H1 (cell line): ENCODE measurements at regions not wholly inside any gene's neighbourhood (a gene's known extent, or its start where the extent isn't known, plus 50 kb on each side); places are given as distances from the start of the nearest gene placed in this dataset.
"Not testable (repeated sequence)": the region's sequence is repeated elsewhere in the genome, so short reads cannot be mapped to it uniquely, and the experiment has no call there.

Experiments
- CTCF ChIA-PET: fragments of 300-600 bp; sonication (Branson Sonifier 250); formaldehyde crosslinking; loops from one replicate; lab custom pipeline; 2021; ENCODE audit not compliant: partially characterized antibody; lab: Charles Lee
- POLR2A ChIA-PET: fragments of 300-600 bp; sonication (Branson Sonifier 250); formaldehyde crosslinking; loops from one replicate; lab custom pipeline; 2021; ENCODE audit warnings: inconsistent platforms; ENCODE audit not compliant: partially characterized antibody; lab: Charles Lee
- DNase-seq, 2 experiments: peaks; one replicate each; pipeline versions ENCODE4 v3.0.0 to v3.0.0-alpha.2; 2010 to 2022; ENCODE audit warnings: low spot score in 2 of 2, low read depth in 1 of 2, mixed read lengths in 1 of 2
- FAIRE-seq: peaks from 2 replicates; lab custom pipeline; 2011; peaks lifted over from hg19 to GRCh38; lab: Jason Lieb, UNC
- H2AFZ ChIP-seq: 2 replicates; pipeline ENCODE4 v1.8.1; 2012; ENCODE audit warnings: low read length, inconsistent platforms
- H2AK5ac ChIP-seq: 2 replicates; pipeline ENCODE4 v1.6.1; 2013; ENCODE audit warnings: low read depth, low read length
- H2BK120ac ChIP-seq: replicated peaks from 2 replicates; pipeline ENCODE3; 2013; ENCODE audit warnings: low read depth, low read length, inconsistent platforms
- H2BK12ac ChIP-seq: 2 replicates; pipeline ENCODE4 v1.6.1; 2013; ENCODE audit warnings: low read depth, low read length
- H2BK15ac ChIP-seq: 2 replicates; pipeline ENCODE4 v1.6.1; 2013; ENCODE audit warnings: low read length
- H2BK20ac ChIP-seq: 2 replicates; pipeline ENCODE4 v1.6.1; 2013; ENCODE audit warnings: low read length
- H2BK5ac ChIP-seq: 2 replicates; pipeline ENCODE4 v1.6.1; 2013; ENCODE audit warnings: low read depth, low read length
- H3K14ac ChIP-seq: 2 replicates; pipeline ENCODE4 v1.6.1; 2013; ENCODE audit warnings: inconsistent platforms; ENCODE audit not compliant: insufficient read length
- H3K18ac ChIP-seq: 2 replicates; pipeline ENCODE4 v1.6.1; 2013; ENCODE audit warnings: low read length; ENCODE audit errors: extremely low read depth
- H3K23ac ChIP-seq: 2 replicates; pipeline ENCODE4 v1.6.1; 2013; ENCODE audit warnings: inconsistent platforms; ENCODE audit not compliant: insufficient read length
- H3K23me2 ChIP-seq: 2 replicates; pipeline ENCODE4 v1.6.1; 2013; ENCODE audit warnings: low read depth, low read length
- H3K27ac ChIP-seq: 2 replicates; pipeline ENCODE4 v1.6.1; 2011; ENCODE audit warnings: low read depth, low read length, inconsistent platforms
- H3K27me3 ChIP-seq, 4 experiments: replicated peaks in 1 of 4; 1 replicate in 1 of 4; 2 replicates in 3 of 4; pipeline versions ENCODE4 v1.6.1 to v1.8.1; 2011 to 2013; ENCODE audit warnings: low read length in 3 of 4, mild to moderate bottlenecking in 3 of 4, inconsistent platforms in 2 of 4, mixed read lengths in 2 of 4, moderate library complexity in 1 of 4; ENCODE audit not compliant: control insufficient read depth in 3 of 4, insufficient read depth in 3 of 4; ENCODE audit errors: extremely low read depth in 1 of 4
- H3K36me3 ChIP-seq, 4 experiments: 2 replicates each; pipeline versions ENCODE4 v1.6.1 to v1.8.1; 2011 to 2013; ENCODE audit warnings: mild to moderate bottlenecking in 4 of 4, low read length in 3 of 4, moderate library complexity in 2 of 4, control low read depth in 1 of 4, inconsistent platforms in 1 of 4; ENCODE audit not compliant: insufficient read depth in 4 of 4, control insufficient read depth in 2 of 4
- H3K4ac ChIP-seq: replicated peaks from 2 replicates; pipeline ENCODE3; 2013; ENCODE audit warnings: low read length, low read depth, mixed read lengths, inconsistent platforms; ENCODE audit not compliant: insufficient read length
- H3K4me1 ChIP-seq, 4 experiments: replicated peaks in 1 of 4; 1 replicate in 1 of 4; 2 replicates in 3 of 4; pipeline versions ENCODE4 v1.6.1 to v1.8.1; 2011 to 2013; ENCODE audit warnings: low read length in 3 of 4, inconsistent platforms in 2 of 4, mixed read lengths in 1 of 4; ENCODE audit not compliant: insufficient read depth in 4 of 4, control insufficient read depth in 3 of 4
- H3K4me2 ChIP-seq, 2 experiments: 2 replicates each; pipeline versions ENCODE4 v1.6.1 to v1.8.1; 2011 to 2013; ENCODE audit warnings: low read depth in 2 of 2, low read length in 2 of 2, control low read depth in 1 of 2, inconsistent platforms in 1 of 2, mild to moderate bottlenecking in 1 of 2; ENCODE audit not compliant: insufficient read depth in 1 of 2
- H3K4me3 ChIP-seq, 4 experiments: fragments of 200-600, 300-600 bp in 1 of 4; sonication (generic), shearing (Covaris generic), sonication (Bioruptor Twin) in 1 of 4; 2 replicates each; pipeline versions ENCODE4 v1.5.1 to v1.8.1; 2011 to 2016; ENCODE audit warnings: low read length in 4 of 4, low read depth in 3 of 4, control low read depth in 2 of 4, inconsistent platforms in 2 of 4, mild to moderate bottlenecking in 2 of 4, mixed read lengths in 1 of 4, moderate library complexity in 1 of 4; ENCODE audit not compliant: insufficient read depth in 2 of 4; ENCODE audit errors: extremely low read depth in 1 of 4
- H3K56ac ChIP-seq: replicated peaks from 2 replicates; pipeline ENCODE3; 2013; ENCODE audit warnings: low read depth, mild to moderate bottlenecking, mixed read lengths, low read length, inconsistent platforms; ENCODE audit not compliant: insufficient read length
- H3K79me1 ChIP-seq: 2 replicates; pipeline ENCODE4 v1.6.1; 2013; ENCODE audit warnings: low read depth, low read length, control low read depth
- H3K79me2 ChIP-seq, 2 experiments: 2 replicates each; pipeline versions ENCODE4 v1.6.1 to v1.8.1; 2012 to 2013; ENCODE audit warnings: low read length in 2 of 2, mild to moderate bottlenecking in 2 of 2, inconsistent platforms in 1 of 2; ENCODE audit not compliant: insufficient read depth in 2 of 2, control insufficient read depth in 1 of 2
- H3K9ac ChIP-seq, 4 experiments: replicated peaks in 1 of 4; 1 replicate in 1 of 4; 2 replicates in 3 of 4; pipeline versions ENCODE4 v1.6.1 to v1.8.1; 2011 to 2013; ENCODE audit warnings: low read depth in 3 of 4, low read length in 3 of 4, control low read depth in 2 of 4, mild to moderate bottlenecking in 2 of 4, moderate library complexity in 2 of 4, inconsistent platforms in 1 of 4; ENCODE audit errors: extremely low read depth in 1 of 4
- H3K9me3 ChIP-seq, 2 experiments: 2 replicates each; pipeline versions ENCODE4 v1.6.1 to v1.8.1; 2012 to 2013; ENCODE audit warnings: mild to moderate bottlenecking in 2 of 2, moderate library complexity in 2 of 2, control low read depth in 1 of 2, inconsistent platforms in 1 of 2, low read depth in 1 of 2, low read length in 1 of 2, mixed read lengths in 1 of 2; ENCODE audit not compliant: insufficient read depth in 2 of 2
- H4K20me1 ChIP-seq, 2 experiments: replicated peaks in 1 of 2; 2 replicates each; pipeline versions ENCODE3 to v1.8.1; 2011 to 2013; ENCODE audit warnings: inconsistent platforms in 2 of 2, low read length in 2 of 2, mild to moderate bottlenecking in 1 of 2; ENCODE audit not compliant: insufficient read depth in 2 of 2, control insufficient read depth in 1 of 2
- H4K5ac ChIP-seq: 2 replicates; pipeline ENCODE4 v1.6.1; 2013; ENCODE audit warnings: low read length, low read depth, mixed read lengths, inconsistent platforms; ENCODE audit not compliant: insufficient read length
- H4K8ac ChIP-seq: 2 replicates; pipeline ENCODE4 v1.8.0; 2013; ENCODE audit warnings: mild to moderate bottlenecking, moderate library complexity, low read length, inconsistent platforms; ENCODE audit not compliant: insufficient read depth; ENCODE audit errors: extremely low read depth
- H4K91ac ChIP-seq: replicated peaks from 2 replicates; pipeline ENCODE3; 2013; ENCODE audit warnings: low read length, mixed read lengths, inconsistent platforms; ENCODE audit not compliant: insufficient read length
- WGBS, 2 experiments: shearing (Covaris generic) in 1 of 2; methylation state at CpG; one replicate each; pipeline versions ENCODE4 v1.1.6 to v1.1.7; 2013 to 2015; ENCODE audit warnings: low lambda C conversion rate in 2 of 2, mixed read lengths in 2 of 2, inconsistent platforms in 1 of 2, low coverage in 1 of 2, missing lambda C conversion rate in 1 of 2; ENCODE audit not compliant: insufficient replicate concordance in 2 of 2, insufficient coverage in 1 of 2, insufficient read length in 1 of 2; ENCODE audit errors: extremely low coverage in 1 of 2, missing lambda C conversion rate in 1 of 2; 5-methylcytosine and 5-hydroxymethylcytosine counted together

DNA sequence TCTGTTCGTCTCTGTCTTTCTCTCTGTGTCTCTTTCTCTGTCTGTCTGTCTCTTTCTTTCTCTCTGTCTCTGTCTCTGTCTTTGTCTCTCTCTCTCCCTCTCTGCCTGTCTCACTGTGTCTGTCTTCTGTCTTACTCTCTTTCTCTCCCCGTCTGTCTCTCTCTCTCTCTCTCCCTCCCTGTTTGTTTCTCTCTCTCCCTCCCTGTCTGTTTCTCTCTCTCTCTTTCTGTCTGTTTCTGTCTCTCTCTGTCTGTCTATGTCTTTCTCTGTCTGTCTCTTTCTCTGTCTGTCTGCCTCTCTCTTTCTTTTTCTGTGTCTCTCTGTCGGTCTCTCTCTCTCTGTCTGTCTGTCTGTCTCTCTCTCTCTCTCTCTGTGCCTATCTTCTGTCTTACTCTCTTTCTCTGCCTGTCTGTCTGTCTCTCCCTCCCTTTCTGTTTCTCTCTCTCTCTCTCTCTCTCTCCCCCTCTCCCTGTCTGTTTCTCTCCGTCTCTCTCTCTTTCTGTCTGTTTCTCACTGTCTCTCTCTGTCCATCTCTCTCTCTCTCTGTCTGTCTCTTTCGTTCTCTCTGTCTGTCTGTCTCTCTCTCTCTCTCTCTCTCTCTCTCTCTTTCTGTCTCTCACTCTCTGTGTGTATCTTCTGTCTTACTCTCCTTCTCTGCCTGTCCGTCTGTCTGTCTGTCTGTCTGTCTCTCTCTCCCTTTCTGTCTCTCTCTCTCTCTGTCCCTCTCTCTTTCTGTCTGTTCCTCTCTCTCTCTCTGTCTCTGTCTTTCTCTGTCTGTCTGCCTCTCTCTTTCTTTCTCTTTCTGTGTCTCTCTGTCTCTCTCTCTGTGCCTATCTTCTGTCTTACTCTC is 2065.9 kb upstream of the TPTE start:
- FAIRE-seq, POLR2A ChIA-PET, H3K27ac ChIP-seq: not testable (repeated sequence)

More for the DNA sequence above, 2065.9 kb upstream of the TPTE start:
- H4K8ac ChIP-seq, H4K20me1 ChIP-seq, H3K27me3 ChIP-seq, DNase-seq, H3K4me1 ChIP-seq, H3K18ac ChIP-seq, H2BK12ac ChIP-seq, H3K23me2 ChIP-seq, H3K36me3 ChIP-seq, H3K23ac ChIP-seq, H3K79me1 ChIP-seq, H3K4me2 ChIP-seq, H3K4me3 ChIP-seq, H3K4ac ChIP-seq, H3K9me3 ChIP-seq, H4K5ac ChIP-seq, H2BK15ac ChIP-seq, CTCF ChIA-PET, H2BK5ac ChIP-seq, H3K9ac ChIP-seq, H3K14ac ChIP-seq, H3K79me2 ChIP-seq, H2BK120ac ChIP-seq, H2AK5ac ChIP-seq, H2AFZ ChIP-seq, H3K56ac ChIP-seq, H2BK20ac ChIP-seq, H4K91ac ChIP-seq: not testable (repeated sequence)
- WGBS, 2 experiments, result no CpG with 5 or more reads among the region's 6 CpGs
